Spleen (tissue), 7 donors: ENCODE measurements at regions not wholly inside any gene's neighbourhood (a gene's known extent, or its start where the extent isn't known, plus 50 kb on each side); places are given as distances from the start of the nearest gene placed in this dataset.

Source experiments
- POLR2AphosphoS5 ChIP-seq, 3 donors: sonication (generic); formaldehyde crosslinking; IDR thresholded peaks; one replicate each; pipeline ENCODE4 v1.5.1; 2017; ENCODE audit warnings: antibody characterized with exemption in 3 of 3
- TF ChIP-seq, protein P1 (sequence below), 11 experiments: fragments of 200-600 bp in 7 of 11; fragments of 450-650 bp in 4 of 11; sonication (generic) in 4 of 11; IDR thresholded peaks in 8 of 11; conservative IDR thresholded peaks in 3 of 11; 1 replicate in 7 of 11; 2 replicates in 4 of 11; pipeline versions ENCODE4 v1.4.0 to v1.8.0; 2016 to 2021; ENCODE audit warnings: antibody characterized with exemption in 11 of 11, inconsistent platforms in 4 of 11, mild to moderate bottlenecking in 1 of 11
- donor health status: DM: no; HTN: no; CAD: no; lungs with moderate emphysema.
- donor health status: DM: no; HTN: no; CAD: no.
- donor health status: DM: no; HTN: no; CAD: no.

DNA sequence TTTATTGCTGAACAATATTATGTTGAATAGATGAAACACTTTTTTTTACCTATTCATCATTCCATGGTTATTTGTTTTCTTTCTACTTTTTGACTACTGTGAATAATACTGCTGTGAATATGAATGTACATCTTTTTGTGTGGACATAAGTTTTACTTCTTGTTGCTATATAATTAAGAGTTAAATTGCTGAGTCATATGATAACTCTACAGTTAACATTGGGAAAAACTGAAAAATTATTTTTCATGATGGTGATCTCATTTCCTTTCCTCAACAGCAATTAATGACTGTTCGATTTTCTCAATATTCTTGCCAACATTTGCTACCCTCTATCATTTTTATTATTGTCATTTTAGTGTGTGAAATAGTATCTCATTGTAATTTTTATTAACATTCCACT, 106.9 kb upstream of the TECRL start:
- TF ChIP-seq, protein P1, sequence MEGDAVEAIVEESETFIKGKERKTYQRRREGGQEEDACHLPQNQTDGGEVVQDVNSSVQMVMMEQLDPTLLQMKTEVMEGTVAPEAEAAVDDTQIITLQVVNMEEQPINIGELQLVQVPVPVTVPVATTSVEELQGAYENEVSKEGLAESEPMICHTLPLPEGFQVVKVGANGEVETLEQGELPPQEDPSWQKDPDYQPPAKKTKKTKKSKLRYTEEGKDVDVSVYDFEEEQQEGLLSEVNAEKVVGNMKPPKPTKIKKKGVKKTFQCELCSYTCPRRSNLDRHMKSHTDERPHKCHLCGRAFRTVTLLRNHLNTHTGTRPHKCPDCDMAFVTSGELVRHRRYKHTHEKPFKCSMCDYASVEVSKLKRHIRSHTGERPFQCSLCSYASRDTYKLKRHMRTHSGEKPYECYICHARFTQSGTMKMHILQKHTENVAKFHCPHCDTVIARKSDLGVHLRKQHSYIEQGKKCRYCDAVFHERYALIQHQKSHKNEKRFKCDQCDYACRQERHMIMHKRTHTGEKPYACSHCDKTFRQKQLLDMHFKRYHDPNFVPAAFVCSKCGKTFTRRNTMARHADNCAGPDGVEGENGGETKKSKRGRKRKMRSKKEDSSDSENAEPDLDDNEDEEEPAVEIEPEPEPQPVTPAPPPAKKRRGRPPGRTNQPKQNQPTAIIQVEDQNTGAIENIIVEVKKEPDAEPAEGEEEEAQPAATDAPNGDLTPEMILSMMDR (IDR thresholded peaks at IDR 0.05 in 8 of 11, conservative IDR thresholded peaks at IDR 0.05 in 3 of 11), result no peak
- no peak for TF ChIP-seq POLR2AphosphoS5 (IDR thresholded peaks at IDR 0.05)
